ENCODE measurements at regions not wholly inside any gene's neighbourhood (a gene's known extent, or its start where the extent isn't known, plus 50 kb on each side); places are given as distances from the start of the nearest gene placed in this dataset.

- TF ChIP-seq POLR2A (IDR thresholded peaks at IDR 0.05) (no peak), CTCF (IDR thresholded peaks at IDR 0.05 in 4 of 5, conservative IDR thresholded peaks at IDR 0.05 in 1 of 5) (no peak)
These were observed 301.8 kb upstream of the CTSO start for GRCh38 chr4:156255230-156256007.

Measured in gastrocnemius medialis (tissue), 4 donors.